HFF-Myc (cell line): ENCODE measurements at regions not wholly inside any gene's neighbourhood (a gene's known extent, or its start where the extent isn't known, plus 50 kb on each side); places are given as distances from the start of the nearest gene placed in this dataset.

Experiments used
- DNase-seq: peaks from one replicate; pipeline ENCODE4 v3.0.0-alpha.2; 2011; ENCODE audit warnings: low read depth; ENCODE audit errors: extremely low read depth
- H3K4me3 ChIP-seq: replicated peaks from 2 replicates; pipeline ENCODE4 v1.5.1; 2011; ENCODE audit warnings: low read depth, mild to moderate bottlenecking, control low read depth, low read length
- TF ChIP-seq, protein P1 (sequence below): IDR thresholded peaks from 2 replicates; pipeline ENCODE4 v1.5.1; 2012; ENCODE audit warnings: mild to moderate bottlenecking, low read depth, low read length, control low read depth; ENCODE audit errors: missing control alignments

- H3K4me3 ChIP-seq: no peak overlapping the region
- no peak for DNase-seq
- TF ChIP-seq, protein P1, sequence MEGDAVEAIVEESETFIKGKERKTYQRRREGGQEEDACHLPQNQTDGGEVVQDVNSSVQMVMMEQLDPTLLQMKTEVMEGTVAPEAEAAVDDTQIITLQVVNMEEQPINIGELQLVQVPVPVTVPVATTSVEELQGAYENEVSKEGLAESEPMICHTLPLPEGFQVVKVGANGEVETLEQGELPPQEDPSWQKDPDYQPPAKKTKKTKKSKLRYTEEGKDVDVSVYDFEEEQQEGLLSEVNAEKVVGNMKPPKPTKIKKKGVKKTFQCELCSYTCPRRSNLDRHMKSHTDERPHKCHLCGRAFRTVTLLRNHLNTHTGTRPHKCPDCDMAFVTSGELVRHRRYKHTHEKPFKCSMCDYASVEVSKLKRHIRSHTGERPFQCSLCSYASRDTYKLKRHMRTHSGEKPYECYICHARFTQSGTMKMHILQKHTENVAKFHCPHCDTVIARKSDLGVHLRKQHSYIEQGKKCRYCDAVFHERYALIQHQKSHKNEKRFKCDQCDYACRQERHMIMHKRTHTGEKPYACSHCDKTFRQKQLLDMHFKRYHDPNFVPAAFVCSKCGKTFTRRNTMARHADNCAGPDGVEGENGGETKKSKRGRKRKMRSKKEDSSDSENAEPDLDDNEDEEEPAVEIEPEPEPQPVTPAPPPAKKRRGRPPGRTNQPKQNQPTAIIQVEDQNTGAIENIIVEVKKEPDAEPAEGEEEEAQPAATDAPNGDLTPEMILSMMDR: no peak
Observed at GRCh38 chr18:75492852-75493251, 65.3 kb upstream of the SMIM21 start.

GRCh38 chr18:75491361-75491760, 63.9 kb upstream of the SMIM21 start:
- TF ChIP-seq, protein P1: no peak
- H3K4me3 ChIP-seq: no peak overlapping the region
- no peak for DNase-seq

GRCh38 chr18:75489493-75490190, 62.1 kb upstream of the SMIM21 start:
- TF ChIP-seq, protein P1: no peak
- H3K4me3 ChIP-seq: no peak overlapping the region
- peak; percentile 87 for DNase-seq

DNA sequence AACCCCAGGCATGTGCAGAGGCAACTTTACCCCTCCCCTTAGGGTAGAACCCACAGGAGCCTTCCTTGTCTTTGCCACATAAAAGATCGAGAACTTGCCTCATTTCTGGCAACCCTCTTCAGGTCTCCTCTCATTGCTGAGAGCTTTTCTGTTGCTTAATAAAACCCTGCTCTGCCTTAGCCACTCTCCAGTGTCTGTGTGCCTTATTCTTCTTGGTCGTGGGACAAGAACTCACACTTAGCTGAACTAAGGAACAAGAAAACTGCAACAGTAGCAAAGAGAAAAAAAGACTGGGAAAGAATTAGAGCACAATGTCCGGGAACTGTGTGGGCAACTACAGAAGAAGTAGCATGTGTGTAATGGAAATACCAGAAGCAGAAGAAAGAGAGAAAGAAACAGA, 56.2 kb upstream of the SMIM21 start:
- no peak overlapping the region for H3K4me3 ChIP-seq
- TF ChIP-seq, protein P1: no peak
- DNase-seq: no peak

DNA sequence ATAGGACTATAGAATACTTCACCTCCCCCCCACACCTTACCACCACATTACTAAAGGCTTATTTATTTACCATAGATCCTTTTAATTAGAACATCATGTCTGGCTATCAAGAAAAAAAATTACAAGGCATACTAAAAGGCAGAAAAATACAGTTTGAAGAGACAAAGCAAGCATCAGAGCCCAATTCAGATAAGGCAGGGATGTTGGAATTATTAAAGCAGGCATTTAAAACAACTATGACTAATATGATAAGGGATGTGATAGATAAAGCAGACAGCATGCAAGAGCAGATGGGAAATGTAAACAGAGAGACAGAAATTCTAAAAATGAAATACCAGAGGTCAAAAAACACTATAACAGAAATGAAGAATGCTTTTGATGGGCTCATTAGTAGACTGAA, 55.4 kb upstream of the SMIM21 start:
- H3K4me3 ChIP-seq: no peak overlapping the region
- no peak for DNase-seq
- TF ChIP-seq, protein P1: no peak

DNA sequence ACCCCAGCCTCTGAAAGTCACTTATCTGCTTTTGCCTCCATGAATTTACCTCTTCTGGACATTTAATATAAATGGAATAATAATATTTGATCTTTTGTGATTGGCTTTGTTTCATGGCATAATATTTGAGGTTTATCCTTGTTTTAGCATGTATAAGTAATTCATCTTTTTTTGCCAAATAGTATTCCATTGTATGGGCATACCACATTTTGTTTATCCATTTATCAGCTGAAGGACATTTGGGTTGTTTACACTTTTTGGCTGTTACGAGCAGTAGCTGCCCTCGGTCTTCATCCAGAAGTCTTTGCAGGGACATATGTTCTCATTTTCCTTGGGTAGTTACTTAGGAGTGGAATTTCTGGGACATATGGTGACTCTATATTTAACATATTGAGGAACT, 53.0 kb upstream of the SMIM21 start:
- DNase-seq: no peak
- TF ChIP-seq, protein P1: no peak
- H3K4me3 ChIP-seq: no peak overlapping the region
